HG03521 (cell line): ENCODE measurements at regions not wholly inside any gene's neighbourhood (a gene's known extent, or its start where the extent isn't known, plus 50 kb on each side); places are given as distances from the start of the nearest gene placed in this dataset.

Source experiments
- ATAC-seq: cut with Tn5 transposase; IDR thresholded peaks from one replicate; pipeline ENCODE4 v1.9.1; 2021; ENCODE audit warnings: mild to moderate bottlenecking, moderate library complexity; ENCODE audit not compliant: unreplicated experiment

DNA sequence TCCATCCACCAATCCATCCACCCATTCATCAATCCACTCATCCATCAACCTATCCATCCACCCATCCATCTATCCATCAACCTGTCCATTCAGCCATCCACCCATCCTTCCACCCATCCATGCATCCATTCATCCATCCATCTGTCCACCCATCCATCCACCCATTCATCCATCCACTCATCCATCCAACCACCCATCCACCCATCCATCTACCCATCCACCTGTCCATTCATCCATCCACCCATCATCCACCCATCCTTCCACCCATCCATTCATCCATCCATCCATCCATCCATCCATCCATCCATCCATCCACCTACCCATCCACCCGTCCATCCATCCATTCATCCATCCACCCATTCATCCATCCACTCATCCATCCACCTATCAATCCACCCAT is 195.8 kb downstream of the NXNL2 start:
- ATAC-seq, result no peak

DNA sequence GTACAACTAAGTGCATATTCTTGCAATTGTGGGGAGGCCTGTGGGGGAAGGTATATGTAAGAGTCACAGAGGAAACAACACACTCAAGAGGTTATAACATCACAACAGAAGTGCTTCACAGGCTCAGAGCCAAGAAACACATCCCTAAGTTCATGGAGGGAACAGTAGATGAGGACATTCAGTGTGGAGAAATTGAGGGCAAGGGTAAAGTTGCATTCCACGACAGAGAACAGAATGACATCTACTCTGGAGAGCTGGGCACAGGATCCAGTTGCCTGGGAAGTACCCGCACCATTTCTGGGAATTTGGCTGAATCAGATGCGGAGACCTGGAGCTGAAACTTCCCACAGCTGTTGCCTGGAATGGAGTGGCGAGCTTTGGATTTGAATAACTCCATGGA is 197.2 kb downstream of the NXNL2 start:
- no peak for ATAC-seq

DNA sequence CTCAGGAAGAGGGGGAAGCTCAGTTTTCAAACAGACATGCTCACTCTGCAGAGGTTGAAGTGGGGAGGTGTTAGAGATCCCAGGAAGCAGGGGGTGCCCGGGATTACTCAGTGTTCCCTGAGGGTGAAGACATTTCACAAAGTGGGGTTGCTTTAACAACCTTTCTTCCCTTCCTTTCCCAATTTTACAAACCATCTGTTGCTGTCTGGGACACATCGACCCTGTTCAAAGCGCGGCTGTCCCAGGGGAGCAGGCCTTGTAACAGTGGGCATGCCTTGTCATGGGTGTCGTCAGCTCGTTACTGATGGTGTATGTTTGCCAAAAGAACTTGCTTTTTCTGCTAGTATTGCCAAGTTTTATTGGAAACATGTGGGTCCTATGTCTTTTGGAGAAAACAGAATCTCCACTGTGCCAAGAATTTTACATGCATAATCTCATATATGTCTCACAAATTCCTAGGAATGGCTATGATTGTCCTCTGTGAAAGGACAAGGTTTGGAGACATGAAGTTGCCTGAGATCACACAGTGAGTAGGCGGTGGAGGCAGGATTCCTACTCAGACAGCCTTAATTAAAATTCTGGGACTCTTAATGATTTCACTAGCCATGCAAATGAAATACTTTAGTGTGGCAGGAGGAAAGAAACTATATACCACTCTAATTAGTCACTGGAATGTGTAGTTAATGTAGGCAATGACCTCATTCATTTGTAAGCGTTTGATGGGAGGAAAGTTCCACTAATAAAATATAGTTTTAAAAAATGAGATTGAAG is 198.9 kb downstream of the NXNL2 start:
- no peak for ATAC-seq

DNA sequence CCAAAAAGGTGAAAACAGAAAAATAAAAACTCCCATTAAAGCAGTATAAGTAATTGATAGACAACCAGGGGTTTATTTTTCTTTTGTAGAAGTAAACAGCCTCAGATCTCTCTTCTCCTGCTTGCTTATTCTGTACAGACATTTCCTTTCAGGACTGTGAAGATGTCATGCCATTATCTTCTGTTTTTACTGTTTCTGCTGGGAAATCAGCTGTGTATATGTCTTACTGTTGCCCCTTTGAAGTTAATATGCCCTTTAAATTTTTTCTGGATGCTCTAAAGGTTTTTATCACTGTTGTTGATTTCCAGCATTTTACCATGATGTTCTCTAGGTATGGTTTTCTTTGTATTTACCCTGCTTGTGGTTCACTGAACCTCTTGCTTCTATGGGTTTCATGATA is 199.5 kb downstream of the NXNL2 start:
- no peak for ATAC-seq

DNA sequence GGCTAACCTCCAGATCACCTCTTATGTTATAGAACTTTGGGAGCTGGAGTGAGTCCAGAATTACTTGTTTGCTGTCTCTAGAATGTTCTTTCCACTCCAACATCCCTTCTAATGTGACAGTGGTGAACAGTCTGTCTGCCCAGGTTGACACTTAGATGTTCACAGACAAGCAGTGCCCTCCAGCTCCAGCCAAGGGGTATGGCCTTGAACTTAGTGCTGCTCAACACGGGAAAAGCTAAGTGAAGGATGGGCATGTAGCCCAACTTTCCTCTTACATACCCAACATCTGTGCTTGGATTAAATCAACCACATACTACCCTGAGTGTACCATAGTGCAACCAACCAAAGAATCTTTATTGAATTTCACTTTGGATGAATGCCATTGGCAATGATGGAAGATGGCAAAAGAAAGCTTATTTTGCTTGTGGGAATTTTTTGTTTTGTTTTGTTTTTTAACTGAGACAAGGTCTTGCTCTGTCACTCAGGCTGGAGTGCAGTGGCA is 201.2 kb downstream of the NXNL2 start:
- no peak for ATAC-seq

GRCh38 chr9:88737031-88737430 is 202.1 kb downstream of the NXNL2 start:
- no peak for ATAC-seq

GRCh38 chr9:88737876-88738275 is 202.9 kb downstream of the NXNL2 start:
- no peak for ATAC-seq

DNA sequence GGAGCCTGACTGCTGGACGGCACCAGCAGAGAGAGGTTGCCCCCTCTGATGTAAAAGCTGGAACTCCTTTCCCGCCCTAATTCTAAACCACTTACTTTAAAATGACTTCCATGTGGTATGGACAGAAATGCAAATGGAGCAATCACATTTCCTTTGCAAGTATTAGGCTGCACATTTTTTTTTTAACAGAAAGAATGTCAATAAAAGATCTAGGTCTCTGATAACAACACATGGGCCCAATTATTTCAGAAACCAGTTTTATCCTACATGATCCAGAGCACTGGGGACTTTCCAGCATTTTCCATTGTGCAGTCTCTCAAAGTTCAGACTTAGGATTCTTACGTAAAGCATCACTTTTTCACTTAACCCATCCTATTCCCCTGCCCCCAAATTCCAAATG is 203.7 kb downstream of the NXNL2 start:
- no peak for ATAC-seq

DNA sequence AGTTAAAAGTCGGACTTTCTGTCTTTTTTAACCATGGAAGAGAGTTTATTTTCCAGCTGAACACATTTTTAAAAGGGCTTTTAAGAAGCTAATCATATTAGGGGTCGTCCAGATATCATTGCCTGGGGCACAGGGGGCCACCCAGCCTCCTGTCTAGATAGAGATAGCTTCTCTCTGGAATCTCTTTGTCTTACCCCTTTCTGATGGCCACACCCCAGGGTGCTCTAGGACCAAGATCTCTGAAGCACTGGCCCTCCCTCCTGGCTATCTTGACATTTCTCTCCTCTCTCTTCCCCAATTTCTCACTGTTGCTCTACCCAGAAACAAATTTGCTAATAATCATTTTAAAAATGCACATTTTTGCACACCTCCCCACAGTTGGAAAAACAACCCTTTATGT is 204.4 kb downstream of the NXNL2 start:
- no peak for ATAC-seq

- no peak for ATAC-seq
Observed at GRCh38 chr9:88740844-88741243, 205.9 kb downstream of the NXNL2 start.

GRCh38 chr9:88741335-88741734 is 206.4 kb downstream of the NXNL2 start:
- ATAC-seq, result no peak

- ATAC-seq, result no peak
Observed at GRCh38 chr9:88742483-88742882, 207.5 kb downstream of the NXNL2 start.

DNA sequence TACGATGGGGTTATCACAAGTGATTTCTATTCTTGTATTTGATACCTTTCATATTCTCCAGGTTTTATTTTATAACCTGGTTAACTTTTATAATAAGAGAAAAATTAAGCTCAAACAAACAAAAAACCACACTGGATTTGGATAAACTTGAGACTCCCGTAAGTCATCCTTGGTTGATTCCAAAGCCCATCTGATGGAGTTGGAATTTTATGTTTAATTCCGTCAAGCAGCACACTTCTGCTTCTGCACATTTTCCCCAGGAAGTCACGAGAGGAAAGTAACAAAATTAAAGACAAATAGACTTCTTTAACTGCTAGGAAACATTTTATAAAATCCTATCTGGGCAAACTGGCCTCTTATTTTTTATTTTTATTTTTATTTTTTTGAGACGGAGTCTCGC is 207.9 kb downstream of the NXNL2 start:
- no peak for ATAC-seq

DNA sequence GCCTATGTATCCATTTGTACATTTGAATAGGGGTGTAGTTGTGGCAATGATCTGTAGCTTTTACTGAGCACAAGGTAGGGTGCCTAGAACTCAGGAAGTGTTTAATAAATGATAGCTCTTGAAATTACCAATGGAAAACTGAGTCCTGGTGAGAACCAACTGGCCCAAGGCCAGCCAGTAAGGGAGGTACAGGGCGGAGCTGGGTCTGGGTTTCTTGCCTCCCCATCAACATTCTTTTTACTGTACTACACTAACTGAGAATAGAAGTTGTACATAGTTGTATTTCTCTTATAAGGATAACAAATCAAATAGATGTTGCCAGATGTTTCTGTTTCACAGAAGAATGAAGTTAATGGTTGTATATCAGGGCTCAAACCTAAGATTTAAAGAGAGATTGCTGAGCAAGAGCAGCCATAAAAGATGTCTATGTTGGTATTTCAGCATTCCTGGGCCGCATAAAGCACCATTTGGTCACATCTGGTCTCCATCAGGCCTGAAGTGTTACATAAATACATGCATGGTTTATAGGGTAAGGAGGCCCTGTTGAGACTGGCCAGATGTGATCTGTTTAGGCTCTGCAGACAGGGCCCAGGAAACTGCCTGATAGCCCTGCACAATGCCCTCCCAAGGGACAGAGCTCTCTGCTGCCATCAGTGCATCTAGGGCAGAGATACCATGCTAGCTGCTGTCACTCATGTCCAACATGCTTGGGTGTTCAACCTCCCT is 210.5 kb downstream of the NXNL2 start:
- no peak for ATAC-seq

DNA sequence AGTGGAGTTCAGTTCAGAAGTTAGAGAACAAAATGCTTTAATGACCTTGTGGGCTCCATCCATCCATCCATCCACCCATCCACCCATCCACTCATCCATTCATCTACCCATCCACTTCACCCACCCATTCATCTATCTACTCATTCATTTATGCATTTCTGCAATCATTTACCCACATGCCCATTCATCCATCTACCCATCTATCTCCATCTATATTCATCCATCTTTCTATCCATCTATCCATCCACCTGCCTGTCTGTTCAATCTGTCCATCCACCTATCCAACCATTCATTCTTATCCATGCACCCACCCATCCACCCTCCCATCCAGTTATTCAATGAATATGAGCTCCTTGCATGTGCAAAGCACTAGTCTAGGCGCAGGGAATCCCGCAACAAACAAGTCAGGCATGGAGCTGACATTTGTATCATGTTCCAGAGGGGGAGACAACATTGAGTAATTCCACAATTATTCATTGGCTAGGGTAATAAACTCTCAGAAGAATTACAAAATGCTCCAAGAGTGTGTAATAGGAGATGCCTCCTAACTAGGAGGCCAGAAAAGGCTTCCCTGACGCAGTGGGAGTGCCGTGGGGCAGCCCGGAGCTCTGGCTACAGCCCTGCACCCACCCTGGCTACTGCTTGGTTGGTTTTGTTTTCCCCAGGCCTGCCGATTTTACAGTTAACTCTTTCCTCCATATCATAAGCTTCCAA is 211.2 kb downstream of the NXNL2 start:
- no peak for ATAC-seq

DNA sequence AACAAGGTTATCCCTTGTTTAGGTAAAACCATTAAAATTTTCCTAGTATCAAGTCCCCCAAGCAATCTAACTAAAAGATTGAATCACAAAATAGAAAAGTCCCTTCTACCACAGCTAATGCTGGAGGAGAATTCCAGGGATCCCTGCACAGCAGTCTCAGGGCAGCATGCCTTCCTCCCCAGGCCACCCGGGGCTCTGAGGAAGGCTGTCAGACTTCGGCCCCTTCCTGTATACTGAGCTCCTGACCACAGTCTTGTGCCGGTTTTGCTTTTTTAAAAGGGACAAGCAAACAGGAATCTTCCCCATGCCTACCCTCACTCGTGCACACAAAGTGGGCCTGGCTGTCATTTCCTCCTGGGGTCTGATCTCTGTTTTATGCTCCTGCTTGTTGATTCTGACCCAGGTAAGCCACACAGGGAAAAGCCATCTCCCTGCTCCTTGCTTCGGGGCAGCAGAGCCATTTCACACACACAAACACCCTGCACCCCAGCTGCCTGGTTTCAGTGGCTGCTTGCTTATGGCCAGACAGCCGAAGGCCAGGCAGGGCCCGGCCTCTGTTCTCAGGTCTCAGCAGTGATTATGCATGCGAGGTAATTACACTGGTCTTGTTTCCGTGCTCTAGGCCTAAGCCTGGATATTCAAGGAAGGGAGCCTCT is 211.9 kb downstream of the NXNL2 start:
- no peak for ATAC-seq

DNA sequence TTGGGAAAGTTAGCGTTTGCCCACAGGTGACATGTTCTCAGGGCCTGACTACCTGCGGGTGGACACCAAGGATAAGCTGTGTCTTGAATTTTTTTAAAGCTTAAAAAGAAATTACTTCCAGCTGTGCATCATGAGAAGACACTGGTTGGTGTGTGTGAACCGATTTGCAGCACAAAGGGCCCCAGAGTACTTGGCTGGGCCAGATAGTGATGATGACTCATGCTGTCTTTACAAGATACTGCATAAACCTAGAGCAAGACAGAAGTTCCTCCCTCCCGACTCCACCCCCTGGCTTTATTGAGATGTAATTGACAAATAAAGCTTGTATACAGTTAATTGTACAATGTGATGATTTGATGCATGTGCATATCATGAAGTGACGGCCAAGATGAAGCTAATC is 212.8 kb downstream of the NXNL2 start:
- ATAC-seq, result no peak

DNA sequence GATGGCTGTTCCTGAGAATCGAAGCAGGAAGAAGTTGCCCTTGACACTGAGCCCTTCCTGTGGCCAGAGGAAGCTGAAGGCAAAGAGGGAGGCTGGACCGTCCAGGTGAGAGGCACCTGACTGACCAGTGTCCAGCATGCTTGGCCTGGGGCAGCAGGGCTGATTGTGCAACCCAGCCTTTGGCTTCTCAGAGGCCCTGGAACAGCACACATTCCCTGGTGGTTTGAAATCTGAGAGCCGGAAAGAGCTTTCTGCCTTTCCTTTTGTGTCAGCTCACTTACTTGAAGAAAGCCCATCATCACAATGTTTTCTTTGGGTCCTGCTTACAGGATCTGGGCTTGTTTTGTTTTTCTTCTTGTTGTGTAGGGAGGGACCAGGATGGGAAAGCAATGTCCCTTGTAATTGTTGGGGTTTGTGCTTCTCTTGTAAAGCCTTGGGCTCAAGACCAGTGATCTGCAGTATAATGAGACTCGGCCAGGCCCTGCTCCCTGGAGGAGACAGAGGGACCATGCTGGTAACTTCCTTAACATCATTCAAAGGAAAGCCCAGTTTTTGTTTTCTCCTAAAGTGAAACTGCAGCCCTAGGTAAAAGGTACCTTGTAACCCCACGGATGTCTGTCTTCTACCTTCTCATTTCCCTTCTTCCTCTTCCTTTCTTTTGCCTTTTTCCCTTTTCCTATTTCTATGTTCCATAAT is 213.7 kb downstream of the NXNL2 start:
- no peak for ATAC-seq

DNA sequence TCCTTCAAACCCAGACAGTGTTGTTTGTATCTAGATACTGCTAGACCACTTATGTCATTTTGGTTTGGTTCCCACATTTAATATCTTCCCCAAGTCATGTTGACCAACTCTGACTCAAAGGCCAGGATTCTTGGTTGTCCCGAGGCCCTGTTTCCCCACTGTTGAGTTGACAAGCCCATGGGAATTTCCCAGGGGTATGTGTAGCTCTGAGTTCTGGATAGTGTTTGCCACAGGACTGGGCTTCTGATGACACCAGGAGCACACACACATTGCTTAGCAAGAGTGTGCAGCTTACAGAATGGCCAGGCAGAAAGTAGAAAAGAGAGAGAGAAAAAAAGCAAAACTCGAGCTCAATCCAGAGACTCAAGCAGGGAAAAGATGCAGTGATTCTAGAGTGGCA is 214.4 kb downstream of the NXNL2 start:
- no peak for ATAC-seq

GRCh38 chr9:88750832-88751360 is 215.9 kb downstream of the NXNL2 start:
- no peak for ATAC-seq
